ENCODE measurements at regions not wholly inside any gene's neighbourhood (a gene's known extent, or its start where the extent isn't known, plus 50 kb on each side); places are given as distances from the start of the nearest gene placed in this dataset.

- TF ChIP-seq CTCF (IDR thresholded peaks at IDR 0.05; ENCODE audit: low read depth, low read length, missing control alignments) = no peak
- no peak overlapping the region for H3K4me3 ChIP-seq (ENCODE audit: low read depth, low read length)
- no peak for DNase-seq (ENCODE audit: low read depth)
Observed at GRCh38 chr22:47270463-47271135, 508.1 kb downstream of the TBC1D22A start.

DNA sequence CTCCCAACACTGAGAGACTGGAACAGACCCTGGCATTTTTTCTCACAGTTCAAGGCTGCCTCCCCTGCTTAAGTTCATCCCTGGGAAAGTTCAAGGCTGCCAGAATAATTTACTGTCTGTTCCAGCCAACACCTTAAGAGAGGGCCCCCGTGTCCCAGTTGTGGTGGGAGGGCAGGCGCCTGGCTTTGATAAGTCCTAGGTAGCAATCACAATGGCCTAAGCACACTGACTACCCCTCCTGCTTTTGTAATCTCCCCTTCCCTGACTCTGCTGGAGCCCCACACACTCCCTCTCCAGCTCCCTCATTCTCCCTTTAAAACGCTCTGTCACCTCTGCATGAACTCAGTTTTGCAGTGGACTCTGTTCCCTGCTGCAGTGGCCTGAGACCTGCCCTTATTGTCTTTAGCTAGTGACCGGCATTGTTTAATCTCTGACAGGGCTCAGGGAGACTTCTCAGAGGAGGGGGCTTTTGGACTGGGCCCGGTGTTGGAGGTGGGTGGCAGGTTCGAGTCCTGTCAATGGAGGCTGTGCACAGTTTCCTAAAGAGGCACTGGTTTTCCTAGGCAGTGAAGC lies 507.2 kb downstream of the TBC1D22A start:
- no peak for TF ChIP-seq CTCF (IDR thresholded peaks at IDR 0.05; ENCODE audit: low read depth, low read length, missing control alignments)
- H3K4me3 ChIP-seq (ENCODE audit: low read depth, low read length) = no peak overlapping the region
- no peak for DNase-seq (ENCODE audit: low read depth)

DNA sequence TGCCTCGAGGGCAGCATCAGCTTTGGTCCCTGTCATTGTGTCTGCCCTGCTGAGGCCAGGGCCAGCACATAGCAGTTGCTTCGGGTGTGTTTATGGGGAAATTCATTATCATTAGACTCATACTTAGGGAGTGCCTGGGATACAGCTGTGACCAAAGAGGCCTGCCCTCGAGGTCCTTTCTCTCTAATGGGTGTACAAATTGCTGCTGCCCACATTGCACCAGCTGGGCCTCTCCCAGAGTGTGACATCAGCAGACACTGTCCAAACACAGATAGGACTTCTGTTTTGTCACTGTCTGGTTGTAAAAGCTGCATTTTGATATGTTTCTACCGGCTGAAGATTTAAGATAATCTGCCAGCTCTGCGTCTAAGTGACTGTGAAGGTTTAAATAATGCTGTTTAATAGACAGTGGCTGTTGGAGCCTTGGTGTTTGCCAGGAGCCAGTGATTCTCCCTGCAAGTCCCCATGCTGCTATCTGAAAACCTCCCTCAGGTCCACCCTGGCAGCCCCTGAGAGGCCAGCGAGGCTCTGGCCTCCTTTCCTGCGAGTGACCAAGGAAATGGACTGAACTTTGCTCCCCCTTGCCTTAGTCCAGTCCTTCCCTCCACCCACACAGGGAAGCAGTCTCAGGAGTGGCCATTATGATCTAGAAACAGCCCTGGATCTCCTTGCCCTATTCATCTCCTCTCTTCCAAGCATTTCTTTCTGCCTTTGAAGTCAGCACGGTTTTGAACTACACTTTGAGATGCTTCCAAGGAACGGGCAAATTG lies 505.2 kb downstream of the TBC1D22A start:
- no peak overlapping the region for H3K4me3 ChIP-seq (ENCODE audit: low read depth, low read length)
- DNase-seq (ENCODE audit: low read depth) = no peak
- TF ChIP-seq CTCF (IDR thresholded peaks at IDR 0.05; ENCODE audit: low read depth, low read length, missing control alignments) = no peak

DNA sequence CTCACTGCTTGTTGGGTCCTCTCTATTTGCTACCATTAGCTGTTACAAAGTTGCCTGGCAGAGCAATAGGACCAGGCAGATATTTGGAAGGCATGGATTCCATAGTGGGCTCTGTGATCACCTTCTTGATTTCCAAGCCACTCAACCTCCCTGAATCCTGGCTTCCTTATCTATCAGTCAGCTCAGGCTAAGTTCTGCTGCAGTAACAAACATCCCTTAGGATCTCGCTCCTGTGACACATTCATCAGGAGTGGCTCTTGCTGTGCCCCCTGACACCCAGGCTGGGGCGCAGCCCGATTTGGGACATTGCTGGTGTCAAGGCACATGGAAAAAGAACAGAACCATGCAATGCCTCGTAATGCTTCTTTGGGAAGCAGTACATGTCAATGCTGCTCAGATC lies 503.9 kb downstream of the TBC1D22A start:
- DNase-seq (ENCODE audit: low read depth) = no peak
- no peak for TF ChIP-seq CTCF (IDR thresholded peaks at IDR 0.05; ENCODE audit: low read depth, low read length, missing control alignments)
- H3K4me3 ChIP-seq (ENCODE audit: low read depth, low read length) = no peak overlapping the region

GRCh38 chr22:47260551-47260950 lies 498.1 kb downstream of the TBC1D22A start:
- no peak for TF ChIP-seq CTCF (IDR thresholded peaks at IDR 0.05; ENCODE audit: low read depth, low read length, missing control alignments)
- DNase-seq (ENCODE audit: low read depth) = no peak
- H3K4me3 ChIP-seq (ENCODE audit: low read depth, low read length) = no peak overlapping the region

DNA sequence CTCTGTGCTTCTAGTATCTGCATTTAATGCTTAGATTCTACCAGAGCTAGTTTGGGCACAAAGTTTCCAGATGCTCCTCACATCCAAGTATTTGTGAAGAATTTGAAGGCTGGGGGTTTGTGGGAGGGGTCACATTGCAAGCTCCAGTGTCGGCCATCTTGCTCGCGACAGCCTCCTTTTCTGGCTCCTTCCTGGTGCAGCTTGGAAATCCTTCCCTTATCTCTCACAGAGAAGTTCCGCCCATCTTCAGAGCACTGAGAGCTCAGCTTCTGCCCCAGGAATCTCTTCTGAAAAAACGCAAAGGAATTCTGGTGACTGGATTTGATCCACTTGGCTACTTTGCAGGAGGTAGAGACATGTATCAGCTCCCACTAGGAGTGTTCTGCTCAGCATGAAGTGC lies 497.5 kb downstream of the TBC1D22A start:
- no peak overlapping the region for H3K4me3 ChIP-seq (ENCODE audit: low read depth, low read length)
- no peak for DNase-seq (ENCODE audit: low read depth)
- TF ChIP-seq CTCF (IDR thresholded peaks at IDR 0.05; ENCODE audit: low read depth, low read length, missing control alignments) = no peak
